ENCODE measurements at regions not wholly inside any gene's neighbourhood (a gene's known extent, or its start where the extent isn't known, plus 50 kb on each side); places are given as distances from the start of the nearest gene placed in this dataset.

- TF ChIP-seq, protein P1, sequence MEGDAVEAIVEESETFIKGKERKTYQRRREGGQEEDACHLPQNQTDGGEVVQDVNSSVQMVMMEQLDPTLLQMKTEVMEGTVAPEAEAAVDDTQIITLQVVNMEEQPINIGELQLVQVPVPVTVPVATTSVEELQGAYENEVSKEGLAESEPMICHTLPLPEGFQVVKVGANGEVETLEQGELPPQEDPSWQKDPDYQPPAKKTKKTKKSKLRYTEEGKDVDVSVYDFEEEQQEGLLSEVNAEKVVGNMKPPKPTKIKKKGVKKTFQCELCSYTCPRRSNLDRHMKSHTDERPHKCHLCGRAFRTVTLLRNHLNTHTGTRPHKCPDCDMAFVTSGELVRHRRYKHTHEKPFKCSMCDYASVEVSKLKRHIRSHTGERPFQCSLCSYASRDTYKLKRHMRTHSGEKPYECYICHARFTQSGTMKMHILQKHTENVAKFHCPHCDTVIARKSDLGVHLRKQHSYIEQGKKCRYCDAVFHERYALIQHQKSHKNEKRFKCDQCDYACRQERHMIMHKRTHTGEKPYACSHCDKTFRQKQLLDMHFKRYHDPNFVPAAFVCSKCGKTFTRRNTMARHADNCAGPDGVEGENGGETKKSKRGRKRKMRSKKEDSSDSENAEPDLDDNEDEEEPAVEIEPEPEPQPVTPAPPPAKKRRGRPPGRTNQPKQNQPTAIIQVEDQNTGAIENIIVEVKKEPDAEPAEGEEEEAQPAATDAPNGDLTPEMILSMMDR (conservative IDR thresholded peaks at IDR 0.05) = no peak
- no peak for TF ChIP-seq ZFX (IDR thresholded peaks at IDR 0.05)
These were observed 217.5 kb upstream of the TAS2R1 start for GRCh38 chr5:9847631-9848030.
